PC-3 (cell line): ENCODE measurements at regions not wholly inside any gene's neighbourhood (a gene's known extent, or its start where the extent isn't known, plus 50 kb on each side); places are given as distances from the start of the nearest gene placed in this dataset.

Experiments used
- CTCF ChIP-seq: fragments of 300-600 bp; sonication (generic); conservative IDR thresholded peaks from 2 replicates; pipeline ENCODE4 v1.5.1; 2017; ENCODE audit warnings: antibody characterized with exemption, low read depth, mild to moderate bottlenecking, low read length
- EZH2 ChIP-seq: fragments of 300-600 bp; sonication (generic); IDR thresholded peaks from one replicate; pipeline ENCODE4 v1.6.1; 2017; ENCODE audit warnings: antibody characterized with exemption, mild to moderate bottlenecking, low read length; ENCODE audit not compliant: unreplicated experiment

DNA sequence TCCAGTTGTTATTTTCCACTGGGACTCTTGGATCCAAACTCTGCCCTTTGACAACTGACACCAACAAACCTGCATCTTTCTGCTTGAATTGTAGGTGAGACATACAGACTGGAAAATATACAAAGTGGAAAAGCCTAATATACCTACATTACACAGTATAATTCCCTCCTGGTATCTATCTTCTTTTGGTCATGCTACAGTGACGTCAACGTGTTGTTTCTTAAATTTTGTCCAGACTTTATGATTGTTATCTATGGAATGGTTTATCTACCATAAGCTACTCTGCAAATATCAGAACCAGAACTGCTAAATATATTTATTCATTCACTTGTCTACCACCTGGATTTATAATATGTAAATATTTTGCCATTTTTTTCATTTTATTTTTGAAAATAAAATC, 264.3 kb upstream of the ZPLD1 start:
- TF ChIP-seq CTCF (no peak), EZH2 (no peak)
